ENCODE measurements at regions not wholly inside any gene's neighbourhood (a gene's known extent, or its start where the extent isn't known, plus 50 kb on each side); places are given as distances from the start of the nearest gene placed in this dataset.
A peak's percentile ranks its signal among the peaks of the same experiment; 100 is the strongest.

- Mint-ChIP-seq H3K4me1 (peaks cover 6% of the 10 kb centered on the region), H3K27ac (no peak overlapping the region), H3K4me3 (no peak overlapping the region), H3K36me3 (ENCODE audit: low read depth) (no peaks in the 10 kb centered on the region), H3K27me3 (ENCODE audit: insufficient read depth) (no peaks in the 10 kb centered on the region), H3K9me3 (no peaks in the 10 kb centered on the region)
- DNase-seq = no peak
- H3K9me3 ChIP-seq (ENCODE audit: control insufficient read depth, low read length) = no peaks in the 10 kb centered on the region
- H3K4me3 ChIP-seq (ENCODE audit: low read length) = no peak overlapping the region
- H3K36me3 ChIP-seq (ENCODE audit: control insufficient read depth, insufficient read depth, low read length) = no peaks in the 10 kb centered on the region
- no peaks in the 10 kb centered on the region for H3K27me3 ChIP-seq (ENCODE audit: control insufficient read depth, insufficient read depth, low read length, poor library complexity, severe bottlenecking)
- H3K27ac ChIP-seq (ENCODE audit: low read depth, low read length) = peak overlapping the region; percentile 97
- WGBS, 2 experiments (ENCODE audit: insufficient coverage in 1 of 2, insufficient read length in 1 of 2) = 94 to 97% methylated on average over 2 to 3 of the region's 3 CpGs
- H3K9ac ChIP-seq (ENCODE audit: extremely low read depth, low read length, poor library complexity, severe bottlenecking) = no peak overlapping the region
- peaks cover 2% of the 10 kb centered on the region for H3K4me1 ChIP-seq (ENCODE audit: control insufficient read depth, insufficient read depth, low read length)
- TF ChIP-seq, protein P1, sequence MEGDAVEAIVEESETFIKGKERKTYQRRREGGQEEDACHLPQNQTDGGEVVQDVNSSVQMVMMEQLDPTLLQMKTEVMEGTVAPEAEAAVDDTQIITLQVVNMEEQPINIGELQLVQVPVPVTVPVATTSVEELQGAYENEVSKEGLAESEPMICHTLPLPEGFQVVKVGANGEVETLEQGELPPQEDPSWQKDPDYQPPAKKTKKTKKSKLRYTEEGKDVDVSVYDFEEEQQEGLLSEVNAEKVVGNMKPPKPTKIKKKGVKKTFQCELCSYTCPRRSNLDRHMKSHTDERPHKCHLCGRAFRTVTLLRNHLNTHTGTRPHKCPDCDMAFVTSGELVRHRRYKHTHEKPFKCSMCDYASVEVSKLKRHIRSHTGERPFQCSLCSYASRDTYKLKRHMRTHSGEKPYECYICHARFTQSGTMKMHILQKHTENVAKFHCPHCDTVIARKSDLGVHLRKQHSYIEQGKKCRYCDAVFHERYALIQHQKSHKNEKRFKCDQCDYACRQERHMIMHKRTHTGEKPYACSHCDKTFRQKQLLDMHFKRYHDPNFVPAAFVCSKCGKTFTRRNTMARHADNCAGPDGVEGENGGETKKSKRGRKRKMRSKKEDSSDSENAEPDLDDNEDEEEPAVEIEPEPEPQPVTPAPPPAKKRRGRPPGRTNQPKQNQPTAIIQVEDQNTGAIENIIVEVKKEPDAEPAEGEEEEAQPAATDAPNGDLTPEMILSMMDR (conservative IDR thresholded peaks at IDR 0.05) = no peak
These were observed 264.8 kb downstream of the PTPRC start for GRCh38 chr1:198903621-198904020.

- Mint-ChIP-seq H3K27me3 (ENCODE audit: insufficient read depth) (no peaks in the 10 kb centered on the region), H3K36me3 (ENCODE audit: low read depth) (no peaks in the 10 kb centered on the region)
- no peak overlapping the region for H3K27ac ChIP-seq (ENCODE audit: low read depth, low read length)
These were observed 265.5 kb downstream of the PTPRC start for GRCh38 chr1:198904321-198904720.

DNA sequence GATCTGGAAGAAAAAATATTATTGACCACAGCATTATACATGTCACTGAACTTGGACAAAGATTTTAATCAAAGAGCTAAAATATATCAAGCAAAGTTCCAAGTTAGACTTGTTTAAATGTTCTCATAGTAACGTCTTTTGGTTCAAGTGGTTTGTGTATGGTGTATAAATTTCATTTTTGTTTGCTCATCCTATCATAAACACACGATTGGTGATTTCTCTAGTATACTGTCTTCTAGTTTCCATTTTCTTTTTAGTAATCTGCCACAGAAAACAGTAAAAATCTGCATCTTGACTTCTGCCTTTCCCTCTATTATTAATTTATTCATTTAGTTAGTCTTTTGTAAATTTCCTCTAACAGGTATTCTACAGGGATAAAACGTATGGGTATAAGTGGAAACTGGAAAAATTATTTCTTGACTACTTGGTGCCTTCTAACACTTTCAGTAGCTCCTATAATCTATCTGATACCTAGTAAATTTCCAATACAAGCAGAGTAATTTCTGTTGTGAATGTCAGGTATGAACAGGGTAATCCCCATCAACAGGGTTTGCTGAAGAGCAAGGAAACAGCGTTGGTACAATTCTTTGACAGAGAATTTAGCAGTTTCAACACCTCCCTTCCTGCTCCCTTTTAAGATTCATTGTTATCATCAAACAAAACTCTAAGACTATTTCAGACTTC, 268.0 kb downstream of the PTPRC start:
- Mint-ChIP-seq H3K4me3 (no peak overlapping the region), H3K4me1 (peaks cover 6% of the 10 kb centered on the region), H3K27me3 (ENCODE audit: insufficient read depth) (no peaks in the 10 kb centered on the region), H3K27ac (no peak overlapping the region), H3K9me3 (no peaks in the 10 kb centered on the region), H3K36me3 (ENCODE audit: low read depth) (no peaks in the 10 kb centered on the region)
- H3K9ac ChIP-seq (ENCODE audit: extremely low read depth, low read length, poor library complexity, severe bottlenecking) = no peak overlapping the region
- no peak for DNase-seq
- no peak overlapping the region for H3K27ac ChIP-seq (ENCODE audit: low read depth, low read length)
- 96% methylated on average over 2 of the region's 4 CpGs; no CpG with 5 or more reads in 1 of the 2 experiments for WGBS, 2 experiments (ENCODE audit: insufficient coverage in 1 of 2, insufficient read length in 1 of 2)
- H3K4me3 ChIP-seq (ENCODE audit: low read length) = no peak overlapping the region
- no peaks in the 10 kb centered on the region for H3K27me3 ChIP-seq (ENCODE audit: control insufficient read depth, insufficient read depth, low read length, poor library complexity, severe bottlenecking)
- TF ChIP-seq, protein P1 (conservative IDR thresholded peaks at IDR 0.05) = no peak
- H3K36me3 ChIP-seq (ENCODE audit: control insufficient read depth, insufficient read depth, low read length) = no peaks in the 10 kb centered on the region
- H3K9me3 ChIP-seq (ENCODE audit: control insufficient read depth, low read length) = no peaks in the 10 kb centered on the region
- peaks cover 2% of the 10 kb centered on the region for H3K4me1 ChIP-seq (ENCODE audit: control insufficient read depth, insufficient read depth, low read length)

More at GRCh38 chr1:198904321-198904720, 265.5 kb downstream of the PTPRC start:
- H3K4me1 ChIP-seq (ENCODE audit: control insufficient read depth, insufficient read depth, low read length) = peaks cover 2% of the 10 kb centered on the region
- Mint-ChIP-seq H3K4me1 (peaks cover 6% of the 10 kb centered on the region), H3K4me3 (no peak overlapping the region), H3K9me3 (no peaks in the 10 kb centered on the region), H3K27ac (no peak overlapping the region)
- 95% methylated on average over 2 of the region's 2 CpGs; no CpG with 5 or more reads in 1 of the 2 experiments for WGBS, 2 experiments (ENCODE audit: insufficient coverage in 1 of 2, insufficient read length in 1 of 2)
- H3K27me3 ChIP-seq (ENCODE audit: control insufficient read depth, insufficient read depth, low read length, poor library complexity, severe bottlenecking) = no peaks in the 10 kb centered on the region
- TF ChIP-seq, protein P1 (conservative IDR thresholded peaks at IDR 0.05) = no peak
- no peak overlapping the region for H3K4me3 ChIP-seq (ENCODE audit: low read length)
- H3K9me3 ChIP-seq (ENCODE audit: control insufficient read depth, low read length) = no peaks in the 10 kb centered on the region
- DNase-seq = no peak
- no peaks in the 10 kb centered on the region for H3K36me3 ChIP-seq (ENCODE audit: control insufficient read depth, insufficient read depth, low read length)
- H3K9ac ChIP-seq (ENCODE audit: extremely low read depth, low read length, poor library complexity, severe bottlenecking) = no peak overlapping the region

Measured in endodermal cell (in vitro differentiated cells).